H1 (cell line): ENCODE measurements at regions not wholly inside any gene's neighbourhood (a gene's known extent, or its start where the extent isn't known, plus 50 kb on each side); places are given as distances from the start of the nearest gene placed in this dataset.

ENCODE experiments used
- CTCF ChIA-PET: fragments of 300-600 bp; sonication (Branson Sonifier 250); formaldehyde crosslinking; loops from one replicate; lab custom pipeline; 2021; ENCODE audit not compliant: partially characterized antibody; lab: Charles Lee
- POLR2A ChIA-PET: fragments of 300-600 bp; sonication (Branson Sonifier 250); formaldehyde crosslinking; loops from one replicate; lab custom pipeline; 2021; ENCODE audit warnings: inconsistent platforms; ENCODE audit not compliant: partially characterized antibody; lab: Charles Lee
- DNase-seq, 2 experiments: peaks; one replicate each; pipeline versions ENCODE4 v3.0.0 to v3.0.0-alpha.2; 2010 to 2022; ENCODE audit warnings: low spot score in 2 of 2, low read depth in 1 of 2, mixed read lengths in 1 of 2
- FAIRE-seq: peaks from 2 replicates; lab custom pipeline; 2011; peaks lifted over from hg19 to GRCh38; lab: Jason Lieb, UNC
- H2AFZ ChIP-seq: 2 replicates; pipeline ENCODE4 v1.8.1; 2012; ENCODE audit warnings: low read length, inconsistent platforms
- H2AK5ac ChIP-seq: 2 replicates; pipeline ENCODE4 v1.6.1; 2013; ENCODE audit warnings: low read depth, low read length
- H2BK120ac ChIP-seq: replicated peaks from 2 replicates; pipeline ENCODE3; 2013; ENCODE audit warnings: low read depth, low read length, inconsistent platforms
- H2BK12ac ChIP-seq: 2 replicates; pipeline ENCODE4 v1.6.1; 2013; ENCODE audit warnings: low read depth, low read length
- H2BK15ac ChIP-seq: 2 replicates; pipeline ENCODE4 v1.6.1; 2013; ENCODE audit warnings: low read length
- H2BK20ac ChIP-seq: 2 replicates; pipeline ENCODE4 v1.6.1; 2013; ENCODE audit warnings: low read length
- H2BK5ac ChIP-seq: 2 replicates; pipeline ENCODE4 v1.6.1; 2013; ENCODE audit warnings: low read depth, low read length
- H3K14ac ChIP-seq: 2 replicates; pipeline ENCODE4 v1.6.1; 2013; ENCODE audit warnings: inconsistent platforms; ENCODE audit not compliant: insufficient read length
- H3K18ac ChIP-seq: 2 replicates; pipeline ENCODE4 v1.6.1; 2013; ENCODE audit warnings: low read length; ENCODE audit errors: extremely low read depth
- H3K23ac ChIP-seq: 2 replicates; pipeline ENCODE4 v1.6.1; 2013; ENCODE audit warnings: inconsistent platforms; ENCODE audit not compliant: insufficient read length
- H3K23me2 ChIP-seq: 2 replicates; pipeline ENCODE4 v1.6.1; 2013; ENCODE audit warnings: low read depth, low read length
- H3K27ac ChIP-seq: 2 replicates; pipeline ENCODE4 v1.6.1; 2011; ENCODE audit warnings: low read depth, low read length, inconsistent platforms
- H3K27me3 ChIP-seq, 4 experiments: replicated peaks in 1 of 4; 1 replicate in 1 of 4; 2 replicates in 3 of 4; pipeline versions ENCODE4 v1.6.1 to v1.8.1; 2011 to 2013; ENCODE audit warnings: low read length in 3 of 4, mild to moderate bottlenecking in 3 of 4, inconsistent platforms in 2 of 4, mixed read lengths in 2 of 4, moderate library complexity in 1 of 4; ENCODE audit not compliant: control insufficient read depth in 3 of 4, insufficient read depth in 3 of 4; ENCODE audit errors: extremely low read depth in 1 of 4
- H3K36me3 ChIP-seq, 4 experiments: 2 replicates each; pipeline versions ENCODE4 v1.6.1 to v1.8.1; 2011 to 2013; ENCODE audit warnings: mild to moderate bottlenecking in 4 of 4, low read length in 3 of 4, moderate library complexity in 2 of 4, control low read depth in 1 of 4, inconsistent platforms in 1 of 4; ENCODE audit not compliant: insufficient read depth in 4 of 4, control insufficient read depth in 2 of 4
- H3K4ac ChIP-seq: replicated peaks from 2 replicates; pipeline ENCODE3; 2013; ENCODE audit warnings: low read length, low read depth, mixed read lengths, inconsistent platforms; ENCODE audit not compliant: insufficient read length
- H3K4me1 ChIP-seq, 4 experiments: replicated peaks in 1 of 4; 1 replicate in 1 of 4; 2 replicates in 3 of 4; pipeline versions ENCODE4 v1.6.1 to v1.8.1; 2011 to 2013; ENCODE audit warnings: low read length in 3 of 4, inconsistent platforms in 2 of 4, mixed read lengths in 1 of 4; ENCODE audit not compliant: insufficient read depth in 4 of 4, control insufficient read depth in 3 of 4
- H3K4me2 ChIP-seq, 2 experiments: 2 replicates each; pipeline versions ENCODE4 v1.6.1 to v1.8.1; 2011 to 2013; ENCODE audit warnings: low read depth in 2 of 2, low read length in 2 of 2, control low read depth in 1 of 2, inconsistent platforms in 1 of 2, mild to moderate bottlenecking in 1 of 2; ENCODE audit not compliant: insufficient read depth in 1 of 2
- H3K4me3 ChIP-seq, 4 experiments: fragments of 200-600, 300-600 bp in 1 of 4; sonication (generic), shearing (Covaris generic), sonication (Bioruptor Twin) in 1 of 4; 2 replicates each; pipeline versions ENCODE4 v1.5.1 to v1.8.1; 2011 to 2016; ENCODE audit warnings: low read length in 4 of 4, low read depth in 3 of 4, control low read depth in 2 of 4, inconsistent platforms in 2 of 4, mild to moderate bottlenecking in 2 of 4, mixed read lengths in 1 of 4, moderate library complexity in 1 of 4; ENCODE audit not compliant: insufficient read depth in 2 of 4; ENCODE audit errors: extremely low read depth in 1 of 4
- H3K56ac ChIP-seq: replicated peaks from 2 replicates; pipeline ENCODE3; 2013; ENCODE audit warnings: low read depth, mild to moderate bottlenecking, mixed read lengths, low read length, inconsistent platforms; ENCODE audit not compliant: insufficient read length
- H3K79me1 ChIP-seq: 2 replicates; pipeline ENCODE4 v1.6.1; 2013; ENCODE audit warnings: low read depth, low read length, control low read depth
- H3K79me2 ChIP-seq, 2 experiments: 2 replicates each; pipeline versions ENCODE4 v1.6.1 to v1.8.1; 2012 to 2013; ENCODE audit warnings: low read length in 2 of 2, mild to moderate bottlenecking in 2 of 2, inconsistent platforms in 1 of 2; ENCODE audit not compliant: insufficient read depth in 2 of 2, control insufficient read depth in 1 of 2
- H3K9ac ChIP-seq, 4 experiments: replicated peaks in 1 of 4; 1 replicate in 1 of 4; 2 replicates in 3 of 4; pipeline versions ENCODE4 v1.6.1 to v1.8.1; 2011 to 2013; ENCODE audit warnings: low read depth in 3 of 4, low read length in 3 of 4, control low read depth in 2 of 4, mild to moderate bottlenecking in 2 of 4, moderate library complexity in 2 of 4, inconsistent platforms in 1 of 4; ENCODE audit errors: extremely low read depth in 1 of 4
- H3K9me3 ChIP-seq, 2 experiments: 2 replicates each; pipeline versions ENCODE4 v1.6.1 to v1.8.1; 2012 to 2013; ENCODE audit warnings: mild to moderate bottlenecking in 2 of 2, moderate library complexity in 2 of 2, control low read depth in 1 of 2, inconsistent platforms in 1 of 2, low read depth in 1 of 2, low read length in 1 of 2, mixed read lengths in 1 of 2; ENCODE audit not compliant: insufficient read depth in 2 of 2
- H4K20me1 ChIP-seq, 2 experiments: replicated peaks in 1 of 2; 2 replicates each; pipeline versions ENCODE3 to v1.8.1; 2011 to 2013; ENCODE audit warnings: inconsistent platforms in 2 of 2, low read length in 2 of 2, mild to moderate bottlenecking in 1 of 2; ENCODE audit not compliant: insufficient read depth in 2 of 2, control insufficient read depth in 1 of 2
- H4K5ac ChIP-seq: 2 replicates; pipeline ENCODE4 v1.6.1; 2013; ENCODE audit warnings: low read length, low read depth, mixed read lengths, inconsistent platforms; ENCODE audit not compliant: insufficient read length
- H4K8ac ChIP-seq: 2 replicates; pipeline ENCODE4 v1.8.0; 2013; ENCODE audit warnings: mild to moderate bottlenecking, moderate library complexity, low read length, inconsistent platforms; ENCODE audit not compliant: insufficient read depth; ENCODE audit errors: extremely low read depth
- H4K91ac ChIP-seq: replicated peaks from 2 replicates; pipeline ENCODE3; 2013; ENCODE audit warnings: low read length, mixed read lengths, inconsistent platforms; ENCODE audit not compliant: insufficient read length
- BRCA1 ChIP-seq: IDR thresholded peaks from 2 replicates; pipeline ENCODE4 v1.6.1; 2012; ENCODE audit warnings: low read depth, low read length, improper control_type of control experiment
- CHD1 ChIP-seq: IDR thresholded peaks from 2 replicates; pipeline ENCODE4 v1.6.1; 2012; ENCODE audit warnings: low read depth, low read length, improper control_type of control experiment
- HDAC2 ChIP-seq, 2 experiments: fragments of 300-600 bp in 1 of 2; sonication (generic) in 1 of 2; IDR thresholded peaks; 2 replicates each; pipeline ENCODE4 v1.6.1; 2011 to 2012; ENCODE audit warnings: low read depth in 2 of 2, low read length in 2 of 2, mild to moderate bottlenecking in 2 of 2, moderate library complexity in 2 of 2, borderline replicate concordance in 1 of 2, inconsistent platforms in 1 of 2
- JUN ChIP-seq: IDR thresholded peaks from 2 replicates; pipeline ENCODE4 v1.6.1; 2011; ENCODE audit warnings: low read depth, mild to moderate bottlenecking, improper control_type of control experiment, low read length
- KDM5A ChIP-seq: fragments of 200-600 bp; IDR thresholded peaks from 2 replicates; pipeline ENCODE4 v1.7.1; 2012; ENCODE audit warnings: mild to moderate bottlenecking, low read length, inconsistent platforms, mixed read lengths
- SP1 ChIP-seq: IDR thresholded peaks from 2 replicates; pipeline ENCODE4 v1.6.1; 2011; ENCODE audit warnings: low read depth, low read length
- ZNF274 ChIP-seq: IDR thresholded peaks from 2 replicates; pipeline ENCODE4 v1.7.0; 2012; ENCODE audit warnings: low read length, borderline replicate concordance; ENCODE audit errors: extremely low read depth
- WGBS, 2 experiments: shearing (Covaris generic) in 1 of 2; methylation state at CpG; one replicate each; pipeline versions ENCODE4 v1.1.6 to v1.1.7; 2013 to 2015; ENCODE audit warnings: low lambda C conversion rate in 2 of 2, mixed read lengths in 2 of 2, inconsistent platforms in 1 of 2, low coverage in 1 of 2, missing lambda C conversion rate in 1 of 2; ENCODE audit not compliant: insufficient replicate concordance in 2 of 2, insufficient coverage in 1 of 2, insufficient read length in 1 of 2; ENCODE audit errors: extremely low coverage in 1 of 2, missing lambda C conversion rate in 1 of 2; 5-methylcytosine and 5-hydroxymethylcytosine counted together

DNA sequence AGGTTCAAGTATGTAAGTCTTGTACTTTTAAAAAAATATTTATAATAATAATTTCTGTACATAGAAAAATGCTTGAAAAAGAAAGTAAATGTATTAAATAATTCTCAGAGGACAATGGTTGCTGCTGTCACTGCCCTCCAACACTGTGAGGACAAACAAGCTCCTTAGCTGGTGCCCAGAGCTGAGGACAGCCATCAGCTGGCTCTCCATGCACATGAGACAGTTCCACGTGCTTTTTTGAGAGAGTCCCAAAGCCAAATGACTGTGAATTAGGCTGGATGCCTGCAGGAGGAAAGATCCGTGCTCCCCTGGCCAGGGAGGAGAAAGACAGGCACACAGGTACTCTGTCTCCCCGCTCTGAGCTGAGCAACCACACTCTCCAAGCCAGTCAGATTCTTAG lies 115.5 kb upstream of the IRX5 start:
- Histone ChIP-seq H4K20me1 (no peaks in the 10 kb centered on the region), H3K4me3 (no peak overlapping the region), H3K27me3 (no peaks in the 10 kb centered on the region), H3K9ac (no peak overlapping the region), H3K36me3 (no peaks in the 10 kb centered on the region), H2BK5ac (no peak overlapping the region), H3K14ac (no peak overlapping the region), H2BK15ac (no peak overlapping the region), H2BK20ac (no peak overlapping the region), H3K4ac (no peak overlapping the region), H2AFZ (no peak overlapping the region), H2BK12ac (no peak overlapping the region), H3K79me1 (no peaks in the 10 kb centered on the region), H3K79me2 (no peaks in the 10 kb centered on the region), H4K91ac (no peak overlapping the region), H3K56ac (no peak overlapping the region), H3K9me3 (no peaks in the 10 kb centered on the region), H4K5ac (no peak overlapping the region), H3K23ac (no peak overlapping the region), H3K23me2 (no peaks in the 10 kb centered on the region), H3K18ac (no peak overlapping the region), H3K4me1 (peaks cover 1 to 10% (median 8%) of the 10 kb centered on the region in 4 experiments; a peak in 4 of 7 replicates), H2BK120ac (no peak overlapping the region), H3K4me2 (no peak overlapping the region), H4K8ac (peak overlapping the region; percentile 83), H2AK5ac (no peak overlapping the region), H3K27ac (no peak overlapping the region)
- ChIA-PET CTCF (interaction anchor here (0.6 to 1.3 kb wide), 4 partner anchors 9 to 496 kb away, joined by 3 read pairs; no protein-coding TSS in a partner anchor), POLR2A (no interaction called here)
- DNase-seq (no peak), FAIRE-seq (no peak)
- WGBS, 2 experiments: 90% methylated on average over 3 of the region's 3 CpGs; no CpG with 5 or more reads in 1 of the 2 experiments
- TF ChIP-seq HDAC2 (IDR thresholded peaks at IDR 0.05; ENCODE audit: borderline replicate concordance in 1 of 2, low read depth in 2 of 2, low read length in 2 of 2): no peak
- TF ChIP-seq JUN: no peak
- no peak for TF ChIP-seq KDM5A
- no peak for TF ChIP-seq BRCA1
- TF ChIP-seq SP1: no peak
- TF ChIP-seq CHD1: no peak
- TF ChIP-seq ZNF274: no peak
